Panc1 (cell line): ENCODE measurements at regions not wholly inside any gene's neighbourhood (a gene's known extent, or its start where the extent isn't known, plus 50 kb on each side); places are given as distances from the start of the nearest gene placed in this dataset.

ENCODE experiments used
- POLR2AphosphoS5 ChIP-seq: IDR thresholded peaks from 2 replicates; pipeline ENCODE4 v1.6.1; 2012; ENCODE audit warnings: mild to moderate bottlenecking, low read depth, low read length, moderate library complexity
- SIN3A ChIP-seq: IDR thresholded peaks from 2 replicates; pipeline ENCODE4 v1.6.1; 2012; ENCODE audit warnings: low read depth, mild to moderate bottlenecking, low read length, moderate library complexity, borderline replicate concordance; ENCODE audit not compliant: insufficient read depth
- TF ChIP-seq, protein P1 (sequence below): fragments of 450-650 bp; IDR thresholded peaks from 2 replicates; pipeline ENCODE4 v1.5.1; 2017; ENCODE audit warnings: mild to moderate bottlenecking
- TF ChIP-seq, protein P2 (sequence below), 2 experiments: IDR thresholded peaks; 2 replicates each; pipeline ENCODE4 v1.6.1; 2011 to 2012; ENCODE audit warnings: low read depth in 2 of 2, control low read depth in 1 of 2, low read length in 1 of 2, mild to moderate bottlenecking in 1 of 2, moderate library complexity in 1 of 2; ENCODE audit not compliant: insufficient read depth in 1 of 2

DNA sequence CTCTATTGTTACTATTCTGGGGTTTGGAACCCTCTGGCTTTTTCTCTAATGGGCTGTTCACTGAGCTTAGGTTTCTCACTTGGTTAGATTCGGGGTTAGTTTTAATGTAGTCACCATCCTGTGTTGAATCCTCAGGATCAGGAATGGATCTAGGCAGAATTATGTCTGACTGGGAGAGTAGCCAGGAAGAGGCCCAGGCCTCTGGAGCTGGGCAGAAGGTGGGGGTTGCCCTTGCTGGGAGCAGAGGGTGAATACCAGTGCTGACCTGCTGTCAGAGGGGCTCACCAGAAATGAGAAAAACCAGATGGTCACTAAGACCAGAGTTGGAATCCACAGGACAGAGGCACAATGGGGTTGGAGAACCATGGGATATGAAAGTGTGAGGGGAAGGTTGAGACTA lies 126.6 kb upstream of the SLC4A4 start:
- no peak for TF ChIP-seq POLR2AphosphoS5
- TF ChIP-seq, protein P1, sequence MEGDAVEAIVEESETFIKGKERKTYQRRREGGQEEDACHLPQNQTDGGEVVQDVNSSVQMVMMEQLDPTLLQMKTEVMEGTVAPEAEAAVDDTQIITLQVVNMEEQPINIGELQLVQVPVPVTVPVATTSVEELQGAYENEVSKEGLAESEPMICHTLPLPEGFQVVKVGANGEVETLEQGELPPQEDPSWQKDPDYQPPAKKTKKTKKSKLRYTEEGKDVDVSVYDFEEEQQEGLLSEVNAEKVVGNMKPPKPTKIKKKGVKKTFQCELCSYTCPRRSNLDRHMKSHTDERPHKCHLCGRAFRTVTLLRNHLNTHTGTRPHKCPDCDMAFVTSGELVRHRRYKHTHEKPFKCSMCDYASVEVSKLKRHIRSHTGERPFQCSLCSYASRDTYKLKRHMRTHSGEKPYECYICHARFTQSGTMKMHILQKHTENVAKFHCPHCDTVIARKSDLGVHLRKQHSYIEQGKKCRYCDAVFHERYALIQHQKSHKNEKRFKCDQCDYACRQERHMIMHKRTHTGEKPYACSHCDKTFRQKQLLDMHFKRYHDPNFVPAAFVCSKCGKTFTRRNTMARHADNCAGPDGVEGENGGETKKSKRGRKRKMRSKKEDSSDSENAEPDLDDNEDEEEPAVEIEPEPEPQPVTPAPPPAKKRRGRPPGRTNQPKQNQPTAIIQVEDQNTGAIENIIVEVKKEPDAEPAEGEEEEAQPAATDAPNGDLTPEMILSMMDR, result no peak
- no peak for TF ChIP-seq SIN3A
- TF ChIP-seq, protein P2, sequence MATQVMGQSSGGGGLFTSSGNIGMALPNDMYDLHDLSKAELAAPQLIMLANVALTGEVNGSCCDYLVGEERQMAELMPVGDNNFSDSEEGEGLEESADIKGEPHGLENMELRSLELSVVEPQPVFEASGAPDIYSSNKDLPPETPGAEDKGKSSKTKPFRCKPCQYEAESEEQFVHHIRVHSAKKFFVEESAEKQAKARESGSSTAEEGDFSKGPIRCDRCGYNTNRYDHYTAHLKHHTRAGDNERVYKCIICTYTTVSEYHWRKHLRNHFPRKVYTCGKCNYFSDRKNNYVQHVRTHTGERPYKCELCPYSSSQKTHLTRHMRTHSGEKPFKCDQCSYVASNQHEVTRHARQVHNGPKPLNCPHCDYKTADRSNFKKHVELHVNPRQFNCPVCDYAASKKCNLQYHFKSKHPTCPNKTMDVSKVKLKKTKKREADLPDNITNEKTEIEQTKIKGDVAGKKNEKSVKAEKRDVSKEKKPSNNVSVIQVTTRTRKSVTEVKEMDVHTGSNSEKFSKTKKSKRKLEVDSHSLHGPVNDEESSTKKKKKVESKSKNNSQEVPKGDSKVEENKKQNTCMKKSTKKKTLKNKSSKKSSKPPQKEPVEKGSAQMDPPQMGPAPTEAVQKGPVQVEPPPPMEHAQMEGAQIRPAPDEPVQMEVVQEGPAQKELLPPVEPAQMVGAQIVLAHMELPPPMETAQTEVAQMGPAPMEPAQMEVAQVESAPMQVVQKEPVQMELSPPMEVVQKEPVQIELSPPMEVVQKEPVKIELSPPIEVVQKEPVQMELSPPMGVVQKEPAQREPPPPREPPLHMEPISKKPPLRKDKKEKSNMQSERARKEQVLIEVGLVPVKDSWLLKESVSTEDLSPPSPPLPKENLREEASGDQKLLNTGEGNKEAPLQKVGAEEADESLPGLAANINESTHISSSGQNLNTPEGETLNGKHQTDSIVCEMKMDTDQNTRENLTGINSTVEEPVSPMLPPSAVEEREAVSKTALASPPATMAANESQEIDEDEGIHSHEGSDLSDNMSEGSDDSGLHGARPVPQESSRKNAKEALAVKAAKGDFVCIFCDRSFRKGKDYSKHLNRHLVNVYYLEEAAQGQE (IDR thresholded peaks at IDR 0.05; ENCODE audit: insufficient read depth in 1 of 2, low read depth in 2 of 2, low read length in 1 of 2), result no peak
